ENCODE measurements at regions not wholly inside any gene's neighbourhood (a gene's known extent, or its start where the extent isn't known, plus 50 kb on each side); places are given as distances from the start of the nearest gene placed in this dataset.

DNA sequence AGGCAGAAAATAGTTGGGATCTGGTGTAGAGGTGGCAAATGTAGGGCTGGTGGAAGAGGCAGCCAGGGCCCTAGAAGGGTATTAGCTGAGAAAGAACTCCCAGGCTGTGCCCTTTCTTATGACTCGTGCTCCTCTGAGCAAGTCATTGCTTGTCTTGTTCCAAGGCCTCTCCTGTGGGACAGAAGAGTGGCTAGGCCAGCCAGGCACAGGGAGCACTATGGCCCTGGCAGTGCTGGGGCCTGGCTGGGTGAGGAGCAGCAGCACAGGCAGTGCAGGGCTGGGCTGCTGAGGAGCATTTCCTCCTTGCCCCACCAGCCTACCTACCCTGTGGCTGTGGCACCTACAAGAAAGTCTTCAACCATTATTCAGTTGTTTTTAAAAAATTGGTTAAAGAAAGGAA is 298.5 kb upstream of the NR3C2 start:
- H3K4me3 ChIP-seq (ENCODE audit: low read depth, low read length) = no peak overlapping the region
- no peak for DNase-seq (ENCODE audit: low read depth)
- in situ Hi-C loops (cut with HindIII; ENCODE audit: low sequenced_read_pairs) = no loop called here
- TF ChIP-seq, protein P1, sequence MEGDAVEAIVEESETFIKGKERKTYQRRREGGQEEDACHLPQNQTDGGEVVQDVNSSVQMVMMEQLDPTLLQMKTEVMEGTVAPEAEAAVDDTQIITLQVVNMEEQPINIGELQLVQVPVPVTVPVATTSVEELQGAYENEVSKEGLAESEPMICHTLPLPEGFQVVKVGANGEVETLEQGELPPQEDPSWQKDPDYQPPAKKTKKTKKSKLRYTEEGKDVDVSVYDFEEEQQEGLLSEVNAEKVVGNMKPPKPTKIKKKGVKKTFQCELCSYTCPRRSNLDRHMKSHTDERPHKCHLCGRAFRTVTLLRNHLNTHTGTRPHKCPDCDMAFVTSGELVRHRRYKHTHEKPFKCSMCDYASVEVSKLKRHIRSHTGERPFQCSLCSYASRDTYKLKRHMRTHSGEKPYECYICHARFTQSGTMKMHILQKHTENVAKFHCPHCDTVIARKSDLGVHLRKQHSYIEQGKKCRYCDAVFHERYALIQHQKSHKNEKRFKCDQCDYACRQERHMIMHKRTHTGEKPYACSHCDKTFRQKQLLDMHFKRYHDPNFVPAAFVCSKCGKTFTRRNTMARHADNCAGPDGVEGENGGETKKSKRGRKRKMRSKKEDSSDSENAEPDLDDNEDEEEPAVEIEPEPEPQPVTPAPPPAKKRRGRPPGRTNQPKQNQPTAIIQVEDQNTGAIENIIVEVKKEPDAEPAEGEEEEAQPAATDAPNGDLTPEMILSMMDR (IDR thresholded peaks at IDR 0.05; ENCODE audit: low read depth, low read length, missing control alignments) = no peak

DNA sequence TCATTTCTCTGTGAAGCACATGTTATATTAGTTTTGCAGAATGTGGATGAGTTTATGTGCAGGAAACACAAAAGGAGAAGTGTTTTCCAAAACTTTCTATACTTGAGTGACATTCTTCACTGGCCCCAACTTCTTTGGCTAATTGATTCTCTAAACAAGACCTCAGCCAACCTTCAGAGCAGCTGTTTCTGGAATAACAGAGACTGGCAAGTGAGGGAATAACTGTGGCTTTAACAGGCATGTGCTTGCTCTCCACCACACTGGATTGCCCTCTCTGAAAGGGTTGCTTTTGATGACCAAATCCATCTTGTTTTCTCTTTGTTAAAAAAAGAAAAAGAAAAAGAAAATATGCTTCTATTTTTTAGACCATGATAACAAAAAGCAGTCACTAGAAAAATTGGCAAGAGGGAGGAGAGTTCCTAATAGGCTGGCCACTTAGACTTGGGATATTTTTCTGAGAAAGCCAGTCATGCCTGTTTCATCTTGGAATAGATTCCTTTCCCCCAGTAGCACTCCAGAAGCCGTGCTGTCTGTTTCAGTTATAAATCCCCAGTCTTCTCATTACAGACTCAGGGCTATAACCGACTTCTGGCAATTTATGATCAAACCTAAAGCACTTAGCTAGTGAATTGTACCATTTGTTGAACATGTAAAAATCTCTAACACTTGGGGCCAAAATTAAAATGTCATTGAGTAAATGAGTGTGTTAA is 295.0 kb upstream of the NR3C2 start:
- DNase-seq (ENCODE audit: low read depth) = no peak
- TF ChIP-seq, protein P1 (IDR thresholded peaks at IDR 0.05; ENCODE audit: low read depth, low read length, missing control alignments) = no peak
- in situ Hi-C loops (cut with HindIII; ENCODE audit: low sequenced_read_pairs) = no loop called here
- H3K4me3 ChIP-seq (ENCODE audit: low read depth, low read length) = no peak overlapping the region

DNA sequence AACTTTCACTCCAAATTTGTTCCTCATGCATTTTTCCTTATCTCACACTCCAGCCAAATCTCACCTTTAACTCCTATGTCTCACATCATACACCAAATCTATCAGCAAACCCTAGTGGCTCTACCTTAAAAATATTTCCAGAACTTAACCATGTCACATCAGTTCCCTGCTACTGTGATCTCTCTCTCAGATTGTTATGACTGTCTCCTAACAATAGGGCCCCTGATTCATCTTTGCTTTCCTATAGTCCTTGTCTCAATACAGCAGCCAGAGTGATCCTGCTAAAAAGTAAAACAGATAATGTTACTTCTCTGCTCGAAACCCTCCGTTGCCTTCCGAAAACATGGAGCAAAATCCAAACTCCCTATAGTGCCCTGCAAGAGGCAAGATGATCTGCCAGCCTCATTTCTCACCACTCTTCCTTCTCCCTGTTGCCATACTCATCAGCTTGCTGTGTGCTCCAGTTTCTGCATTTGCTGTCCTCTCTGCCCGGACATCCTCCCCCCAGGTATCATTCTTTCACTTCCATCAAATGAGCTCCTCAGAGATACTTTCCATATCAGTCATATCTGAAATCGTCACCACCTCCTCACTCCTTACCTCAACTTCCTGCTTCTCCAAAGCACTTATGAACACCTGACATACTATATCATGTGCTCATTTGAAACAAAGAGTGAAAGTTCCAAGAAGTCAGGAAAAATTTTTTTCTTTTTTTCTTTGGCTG is 293.4 kb upstream of the NR3C2 start:
- TF ChIP-seq, protein P1 (IDR thresholded peaks at IDR 0.05; ENCODE audit: low read depth, low read length, missing control alignments) = no peak
- DNase-seq (ENCODE audit: low read depth) = no peak
- H3K4me3 ChIP-seq (ENCODE audit: low read depth, low read length) = no peak overlapping the region
- in situ Hi-C loops (cut with HindIII; ENCODE audit: low sequenced_read_pairs) = no loop called here

DNA sequence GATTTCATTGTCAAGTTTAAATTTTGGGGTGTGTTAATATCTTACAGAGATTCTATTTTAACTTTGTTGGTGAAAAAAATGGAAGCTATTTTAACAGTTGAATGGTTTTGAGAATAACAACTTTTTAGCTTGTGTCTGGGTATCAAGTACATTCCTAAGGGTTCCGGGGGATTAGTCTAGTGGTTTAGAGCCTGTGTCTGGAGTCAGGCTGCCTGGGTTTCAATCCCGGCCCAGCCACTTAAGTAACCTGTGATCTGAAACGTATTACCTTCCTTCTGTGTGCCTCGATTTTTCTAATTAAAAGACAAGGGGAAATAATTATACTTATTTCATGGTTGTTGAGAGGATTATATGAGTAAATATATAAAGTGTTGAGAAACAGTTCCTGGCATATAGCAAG is 288.6 kb upstream of the NR3C2 start:
- no peak for DNase-seq (ENCODE audit: low read depth)
- H3K4me3 ChIP-seq (ENCODE audit: low read depth, low read length) = no peak overlapping the region
- in situ Hi-C loops (cut with HindIII; ENCODE audit: low sequenced_read_pairs) = no loop called here
- TF ChIP-seq, protein P1 (IDR thresholded peaks at IDR 0.05; ENCODE audit: low read depth, low read length, missing control alignments) = no peak

DNA sequence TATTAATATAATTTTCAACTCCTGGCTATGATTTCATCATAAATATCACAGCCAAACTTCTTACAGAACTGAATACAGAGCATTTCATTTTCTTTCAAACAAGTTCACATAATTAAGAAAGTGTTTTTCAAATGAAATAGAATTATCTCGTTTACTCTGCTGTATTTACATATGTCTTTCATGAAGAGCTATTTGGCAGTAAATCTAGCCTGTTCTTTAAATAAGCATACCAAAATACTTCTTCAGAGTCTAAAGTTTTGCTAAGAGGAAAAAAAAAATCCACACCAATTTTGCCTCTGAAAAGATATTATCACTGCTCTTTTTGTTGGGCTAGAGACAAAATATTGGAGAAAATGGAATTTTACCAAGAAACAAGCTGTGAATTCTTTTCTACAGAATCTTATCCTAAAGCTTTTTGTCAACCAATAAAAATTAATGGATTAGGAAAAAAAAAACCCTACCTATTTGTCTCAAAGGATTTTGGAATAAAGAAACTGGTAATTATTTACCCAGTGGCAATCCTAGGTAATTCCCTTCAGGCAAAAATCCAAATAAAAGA is 287.9 kb upstream of the NR3C2 start:
- TF ChIP-seq, protein P1 (IDR thresholded peaks at IDR 0.05; ENCODE audit: low read depth, low read length, missing control alignments) = no peak
- in situ Hi-C loops (cut with HindIII; ENCODE audit: low sequenced_read_pairs) = no loop called here
- DNase-seq (ENCODE audit: low read depth) = no peak
- no peak overlapping the region for H3K4me3 ChIP-seq (ENCODE audit: low read depth, low read length)

DNA sequence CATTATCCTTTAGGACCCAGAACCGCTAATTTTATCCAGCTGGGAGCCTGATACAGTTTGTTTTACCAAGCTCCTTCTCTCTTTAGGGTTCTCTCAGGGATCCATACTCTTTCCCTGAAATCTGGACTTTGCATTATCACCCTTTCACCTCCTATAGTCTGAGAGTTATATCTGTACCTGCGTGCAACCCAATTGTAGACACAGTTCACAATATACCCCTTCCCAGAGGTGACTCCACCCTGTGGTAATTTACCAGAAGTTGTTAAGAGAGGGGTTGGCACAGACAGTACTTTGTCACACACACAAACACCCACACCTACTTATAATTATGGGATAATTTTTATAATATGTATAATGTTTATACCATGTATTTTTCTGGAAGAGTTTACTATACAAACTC is 275.8 kb upstream of the NR3C2 start:
- TF ChIP-seq, protein P1 (IDR thresholded peaks at IDR 0.05; ENCODE audit: low read depth, low read length, missing control alignments) = no peak
- in situ Hi-C loops (cut with HindIII; ENCODE audit: low sequenced_read_pairs) = no loop called here
- H3K4me3 ChIP-seq (ENCODE audit: low read depth, low read length) = no peak overlapping the region
- DNase-seq (ENCODE audit: low read depth) = no peak

All from astrocyte of the cerebellum (primary cell).